B cell (primary cell): ENCODE measurements at regions not wholly inside any gene's neighbourhood (a gene's known extent, or its start where the extent isn't known, plus 50 kb on each side); places are given as distances from the start of the nearest gene placed in this dataset.

ENCODE experiments used
- CTCF ChIP-seq: fragments of 200-600 bp; IDR thresholded peaks from one replicate; pipeline ENCODE4 v1.8.0; 2022; ENCODE audit warnings: antibody characterized with exemption, mild to moderate bottlenecking
- EZH2 ChIP-seq: IDR thresholded peaks from 2 replicates; pipeline ENCODE4 v1.6.1; 2012; ENCODE audit warnings: borderline replicate concordance, low read depth, mild to moderate bottlenecking, moderate library complexity, low read length; ENCODE audit not compliant: insufficient read depth, poor library complexity, severe bottlenecking

GRCh38 chr2:129721846-129722245 is 257.6 kb upstream of the RAB6C start:
- TF ChIP-seq CTCF (no peak), EZH2 (no peak)
